Tibial artery (tissue), 4 donors: ENCODE measurements at regions not wholly inside any gene's neighbourhood (a gene's known extent, or its start where the extent isn't known, plus 50 kb on each side); places are given as distances from the start of the nearest gene placed in this dataset.

Source experiments
- DNase-seq, 2 donors: peaks; one replicate each; pipeline ENCODE4 v3.0.0-alpha.2; 2019
- H3K27ac ChIP-seq, 2 donors: fragments of 200-600 bp; sonication (generic) in 1 of 2; 1 replicate in 1 of 2; 2 replicates in 1 of 2; pipeline ENCODE4 v1.5.1; 2018 to 2019; ENCODE audit warnings: mild to moderate bottlenecking in 1 of 2
- H3K27me3 ChIP-seq, 2 donors: fragments of 200-600 bp; sonication (generic) in 1 of 2; one replicate each; pipeline versions ENCODE4 v1.5.1 to v1.6.0; 2016 to 2019
- H3K36me3 ChIP-seq, 3 donors: fragments of 200-600 bp; sonication (generic) in 2 of 3; one replicate each; pipeline ENCODE4 v1.5.1; 2016 to 2019; ENCODE audit warnings: mild to moderate bottlenecking in 2 of 3
- H3K4me1 ChIP-seq, 4 donors: fragments of 200-600 bp; sonication (generic) in 2 of 4; 1 replicate in 3 of 4; 2 replicates in 1 of 4; pipeline ENCODE4 v1.5.1; 2016 to 2019
- H3K4me3 ChIP-seq, 2 donors: fragments of 200-600 bp; sonication (generic) in 1 of 2; 1 replicate in 1 of 2; 2 replicates in 1 of 2; pipeline ENCODE4 v1.5.1; 2018 to 2019; ENCODE audit warnings: mild to moderate bottlenecking in 2 of 2
- H3K9me3 ChIP-seq, 3 donors: fragments of 200-600 bp; sonication (generic) in 1 of 3; one replicate each; pipeline ENCODE4 v1.5.1; 2016 to 2019
- intact Hi-C: fragments of 100-400 bp; cut with DNase I; formaldehyde crosslinking; loops from one replicate; pipeline ENCODE4 v1.15.0; 2023; ENCODE audit warnings: low total_unique reads
- TF ChIP-seq, protein P1 (sequence below), 2 experiments: fragments of 200-600 bp in 1 of 2; fragments of 450-650 bp in 1 of 2; IDR thresholded peaks; one replicate each; pipeline ENCODE4 v1.5.1; 2017 to 2019; ENCODE audit warnings: antibody characterized with exemption in 2 of 2, mild to moderate bottlenecking in 1 of 2, moderate library complexity in 1 of 2

DNA sequence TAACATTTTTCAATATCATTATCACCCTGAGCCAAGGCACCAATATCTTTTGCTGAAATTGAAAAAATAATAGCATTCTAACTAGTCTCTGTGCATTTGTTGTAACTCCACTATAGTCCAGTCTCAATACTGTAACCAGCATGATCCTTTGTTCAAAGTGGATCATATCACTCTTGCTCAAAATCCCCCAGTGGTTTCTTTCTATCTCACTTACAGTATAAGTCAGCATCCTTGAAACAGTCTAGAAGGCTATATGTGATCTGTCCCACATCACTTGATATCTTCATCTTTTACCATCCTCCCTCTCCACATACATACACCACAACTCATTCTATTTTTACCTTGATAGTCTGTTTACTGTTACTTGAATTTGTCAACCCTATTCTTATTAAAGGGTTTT, 435.7 kb downstream of the CCER1 start:
- H3K4me1 ChIP-seq: no peaks in the 10 kb centered on the region
- H3K9me3 ChIP-seq: no peaks in the 10 kb centered on the region
- TF ChIP-seq, protein P1, sequence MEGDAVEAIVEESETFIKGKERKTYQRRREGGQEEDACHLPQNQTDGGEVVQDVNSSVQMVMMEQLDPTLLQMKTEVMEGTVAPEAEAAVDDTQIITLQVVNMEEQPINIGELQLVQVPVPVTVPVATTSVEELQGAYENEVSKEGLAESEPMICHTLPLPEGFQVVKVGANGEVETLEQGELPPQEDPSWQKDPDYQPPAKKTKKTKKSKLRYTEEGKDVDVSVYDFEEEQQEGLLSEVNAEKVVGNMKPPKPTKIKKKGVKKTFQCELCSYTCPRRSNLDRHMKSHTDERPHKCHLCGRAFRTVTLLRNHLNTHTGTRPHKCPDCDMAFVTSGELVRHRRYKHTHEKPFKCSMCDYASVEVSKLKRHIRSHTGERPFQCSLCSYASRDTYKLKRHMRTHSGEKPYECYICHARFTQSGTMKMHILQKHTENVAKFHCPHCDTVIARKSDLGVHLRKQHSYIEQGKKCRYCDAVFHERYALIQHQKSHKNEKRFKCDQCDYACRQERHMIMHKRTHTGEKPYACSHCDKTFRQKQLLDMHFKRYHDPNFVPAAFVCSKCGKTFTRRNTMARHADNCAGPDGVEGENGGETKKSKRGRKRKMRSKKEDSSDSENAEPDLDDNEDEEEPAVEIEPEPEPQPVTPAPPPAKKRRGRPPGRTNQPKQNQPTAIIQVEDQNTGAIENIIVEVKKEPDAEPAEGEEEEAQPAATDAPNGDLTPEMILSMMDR (IDR thresholded peaks at IDR 0.05): no peak
- no peak overlapping the region for H3K4me3 ChIP-seq
- no peaks in the 10 kb centered on the region for H3K36me3 ChIP-seq
- H3K27me3 ChIP-seq: no peaks in the 10 kb centered on the region
- H3K27ac ChIP-seq: no peak overlapping the region
- intact Hi-C loops: no loop called here
- DNase-seq: no peak

DNA sequence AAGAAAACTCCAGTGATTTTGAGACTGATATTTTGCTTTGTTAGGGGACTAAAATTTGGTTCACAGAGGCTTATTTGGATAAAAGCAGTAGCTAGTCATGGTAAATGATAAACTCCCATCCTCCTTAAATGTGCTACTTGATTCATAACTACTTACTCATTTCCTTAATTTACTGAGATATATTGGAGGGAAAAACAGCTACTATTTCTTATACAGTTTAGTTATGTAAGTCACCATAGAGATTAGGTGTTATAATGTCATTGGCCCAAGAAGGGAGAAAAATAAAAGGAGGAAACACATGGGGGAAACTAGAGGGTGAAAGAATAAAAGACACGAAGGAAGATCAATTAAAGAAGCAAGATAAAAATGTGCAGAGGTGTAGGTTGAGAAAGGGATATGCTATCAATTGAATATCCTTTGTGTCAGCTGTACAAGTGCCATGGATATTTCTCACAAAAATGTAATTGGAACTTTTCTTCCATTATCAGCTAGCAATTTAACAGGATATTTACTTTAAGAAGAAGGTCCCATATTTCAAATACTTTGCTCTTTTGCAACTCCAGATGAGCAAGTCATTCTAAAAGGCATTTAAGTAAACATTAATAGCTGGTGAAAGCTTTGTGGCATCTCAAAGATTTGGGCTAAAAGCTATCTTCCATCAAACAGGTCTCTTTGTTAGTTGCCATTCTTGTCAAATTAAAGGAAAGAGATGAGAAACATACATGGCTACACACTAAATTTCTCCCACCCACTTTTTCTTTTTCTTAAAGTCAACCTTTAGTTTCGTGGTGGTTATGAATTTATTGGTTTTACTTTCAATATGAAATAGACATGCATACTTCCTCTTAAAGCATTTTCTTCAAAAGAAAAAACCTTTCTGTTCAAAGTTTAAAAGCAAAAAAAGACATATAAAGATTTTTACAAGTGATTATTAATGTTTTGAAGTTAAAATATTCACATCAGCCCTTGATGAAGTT, 439.5 kb downstream of the CCER1 start:
- Histone ChIP-seq H3K27me3 (no peaks in the 10 kb centered on the region), H3K27ac (no peak overlapping the region), H3K4me1 (no peaks in the 10 kb centered on the region), H3K36me3 (no peaks in the 10 kb centered on the region), H3K9me3 (no peaks in the 10 kb centered on the region), H3K4me3 (no peak overlapping the region)
- TF ChIP-seq, protein P1 (IDR thresholded peaks at IDR 0.05): no peak
- no peak for DNase-seq
- intact Hi-C loops: no loop called here

DNA sequence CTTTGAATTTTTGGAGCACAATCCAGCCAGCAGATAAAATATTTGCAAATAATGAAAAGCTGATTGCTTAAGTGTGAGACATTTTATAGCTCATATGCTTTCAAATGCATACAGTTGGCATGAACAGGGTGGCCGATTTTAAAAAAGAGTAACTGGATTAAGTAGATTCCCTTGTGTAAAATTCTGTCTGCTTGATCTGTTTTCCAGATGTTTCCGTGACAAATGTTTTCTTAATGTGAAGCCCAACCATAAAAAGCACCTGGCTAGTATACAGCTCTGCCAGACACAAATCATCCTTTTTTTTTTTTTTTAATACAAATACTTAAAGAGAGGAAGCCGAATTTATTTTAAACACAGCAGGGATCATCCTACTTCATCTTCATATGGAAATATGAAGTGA, 440.7 kb downstream of the CCER1 start:
- Histone ChIP-seq H3K27me3 (no peaks in the 10 kb centered on the region), H3K4me1 (no peaks in the 10 kb centered on the region), H3K9me3 (no peaks in the 10 kb centered on the region), H3K36me3 (no peaks in the 10 kb centered on the region), H3K27ac (no peak overlapping the region), H3K4me3 (no peak overlapping the region)
- TF ChIP-seq, protein P1 (IDR thresholded peaks at IDR 0.05): no peak
- intact Hi-C loops: no loop called here
- DNase-seq: no peak

DNA sequence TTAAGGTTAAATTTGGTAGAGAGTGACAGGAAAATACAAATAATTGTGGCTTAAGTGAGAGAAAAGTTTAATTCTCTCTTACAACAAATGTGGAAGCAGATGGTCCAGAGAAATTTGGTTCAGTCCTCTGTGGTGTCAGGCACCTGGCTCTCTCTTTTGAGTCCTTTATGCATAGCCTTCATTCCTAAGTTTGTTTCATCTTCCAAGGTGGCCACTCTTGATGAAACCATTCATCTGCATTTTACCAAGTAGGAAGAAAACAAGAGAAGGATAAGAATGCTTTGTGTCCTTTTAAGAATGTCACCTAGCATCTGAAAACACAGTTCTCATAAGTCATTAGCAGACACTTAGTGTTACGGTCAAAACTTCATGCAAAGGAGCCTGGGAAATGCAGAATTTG, 442.5 kb downstream of the CCER1 start:
- Histone ChIP-seq H3K36me3 (no peaks in the 10 kb centered on the region), H3K9me3 (no peaks in the 10 kb centered on the region), H3K27me3 (no peaks in the 10 kb centered on the region), H3K4me1 (no peaks in the 10 kb centered on the region), H3K27ac (no peak overlapping the region), H3K4me3 (no peak overlapping the region)
- DNase-seq: no peak
- TF ChIP-seq, protein P1 (IDR thresholded peaks at IDR 0.05): no peak
- intact Hi-C loops: no loop called here

DNA sequence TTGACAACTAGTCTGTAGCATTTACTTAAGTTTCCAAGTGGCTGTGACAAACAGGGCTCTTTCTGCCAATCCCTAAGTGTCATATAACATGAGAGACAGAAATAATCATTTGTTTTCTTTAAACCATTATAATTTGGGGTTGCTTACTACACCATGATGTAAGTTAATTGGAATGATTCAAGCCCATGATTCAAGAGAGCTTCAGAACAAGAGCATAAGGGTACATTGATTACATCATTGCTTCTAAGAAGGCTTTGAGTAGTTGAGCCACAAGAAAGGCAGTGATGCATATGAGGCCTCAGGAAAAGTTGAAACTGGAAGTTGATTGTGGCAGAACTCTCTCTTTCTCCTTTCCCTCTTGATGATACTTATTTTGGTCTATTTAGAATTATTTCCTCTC, 444.0 kb downstream of the CCER1 start:
- Histone ChIP-seq H3K4me1 (no peaks in the 10 kb centered on the region), H3K4me3 (no peak overlapping the region), H3K9me3 (no peaks in the 10 kb centered on the region), H3K27me3 (no peaks in the 10 kb centered on the region), H3K27ac (no peak overlapping the region), H3K36me3 (no peaks in the 10 kb centered on the region)
- no peak for DNase-seq
- TF ChIP-seq, protein P1 (IDR thresholded peaks at IDR 0.05): no peak
- intact Hi-C loops: no loop called here
